ENCODE measurements at regions not wholly inside any gene's neighbourhood (a gene's known extent, or its start where the extent isn't known, plus 50 kb on each side); places are given as distances from the start of the nearest gene placed in this dataset.

- H3K4me1 ChIP-seq (ENCODE audit: insufficient read depth, low read length): no peaks in the 10 kb centered on the region
- FAIRE-seq: no peak
- 0% methylated on average over 1 of the region's 1 CpG for WGBS (ENCODE audit: low lambda C conversion rate)
These were observed 339.6 kb upstream of the DCC start for GRCh38 chr18:52000435-52000834.

GRCh38 chr18:52001106-52001505 is 338.9 kb upstream of the DCC start:
- no peaks in the 10 kb centered on the region for H4K20me1 ChIP-seq (ENCODE audit: insufficient read depth, low read length)
- no peaks in the 10 kb centered on the region; a peak in 1 of 5 replicates for H3K27me3 ChIP-seq (ENCODE audit: control insufficient read depth in 1 of 2, insufficient read depth in 2 of 2, low read length in 2 of 2)
- no peak overlapping the region for H3K4me3 ChIP-seq (replicated peaks in 1 of 3; ENCODE audit: insufficient read depth in 1 of 3, low read depth in 2 of 3, low read length in 3 of 3)
- H3K79me2 ChIP-seq (ENCODE audit: insufficient read depth, low read length): no peaks in the 10 kb centered on the region
- ChIA-PET CTCF (ENCODE audit: low intra/inter-chr PET ratio, low total read pairs) (no interaction called here), POLR2A (no interaction called here)
- H3K4me2 ChIP-seq (ENCODE audit: low read depth, low read length): no peak overlapping the region
- H3K9me3 ChIP-seq (ENCODE audit: low read length): peaks cover 9% of the 10 kb centered on the region
- no peak overlapping the region for H3K27ac ChIP-seq (ENCODE audit: extremely low read length, insufficient read depth, low read length)
- intact Hi-C loops (cut with micrococcal nuclease; ENCODE audit: unreplicated experiment) (no loop called here), in situ Hi-C loops (cut with HindIII; ENCODE audit: extremely low pct_ligation_motif_present, low pct_unique_long_range_greater_than_20kb) (no loop called here)
- FAIRE-seq (no peak), DNase-seq (ENCODE audit: low spot score) (no peak), ATAC-seq (no peak)
- H3K4me1 ChIP-seq (ENCODE audit: insufficient read depth, low read length): no peaks in the 10 kb centered on the region
- WGBS (ENCODE audit: low lambda C conversion rate): 0% methylated on average over 1 of the region's 1 CpG
- H3K9ac ChIP-seq (ENCODE audit: insufficient read depth, low read depth, low read length): no peak overlapping the region
- H3K36me3 ChIP-seq (replicated peaks in 1 of 2; ENCODE audit: control insufficient read depth in 1 of 2, insufficient read depth in 2 of 2, low read length in 2 of 2): no peaks in the 10 kb centered on the region
- H2AFZ ChIP-seq (ENCODE audit: low read length): no peak overlapping the region
- BruUV-seq (replicated peaks): no TSS peak
- TF ChIP-seq ZNF333 (CRISPR knock-in tag; IDR thresholded peaks at IDR 0.05; ENCODE audit: borderline replicate concordance): no peak
- no peak for TF ChIP-seq ZMAT5 (CRISPR knock-in tag; IDR thresholded peaks at IDR 0.05; ENCODE audit: borderline replicate concordance, low read depth)
- no peak for TF ChIP-seq ZNF660 (CRISPR knock-in tag; IDR thresholded peaks at IDR 0.05; ENCODE audit: borderline replicate concordance, low read depth)
- no peak for TF ChIP-seq ZSCAN21 (CRISPR knock-in tag; IDR thresholded peaks at IDR 0.05; ENCODE audit: borderline replicate concordance)
- no peak for TF ChIP-seq HNRNPL (IDR thresholded peaks at IDR 0.05; ENCODE audit: low read depth, low read length)
- TF ChIP-seq ZNF224 (CRISPR knock-in tag; IDR thresholded peaks at IDR 0.05): no peak
- TF ChIP-seq BCL3 (CRISPR knock-in tag; IDR thresholded peaks at IDR 0.05): no peak
- no peak for TF ChIP-seq ZNF607 (CRISPR knock-in tag; IDR thresholded peaks at IDR 0.05; ENCODE audit: borderline replicate concordance)
- TF ChIP-seq PLRG1 (conservative IDR thresholded peaks at IDR 0.05): no peak
- TF ChIP-seq ZNF747 (CRISPR knock-in tag; IDR thresholded peaks at IDR 0.05; ENCODE audit: borderline replicate concordance): no peak
- no peak for TF ChIP-seq ZNF577 (CRISPR knock-in tag; IDR thresholded peaks at IDR 0.05; ENCODE audit: borderline replicate concordance, low read depth)
- TF ChIP-seq TOPORS (CRISPR knock-in tag; IDR thresholded peaks at IDR 0.05): no peak

More at GRCh38 chr18:52000435-52000834, 339.6 kb upstream of the DCC start:
- H3K27ac ChIP-seq (ENCODE audit: extremely low read length, insufficient read depth, low read length): no peak overlapping the region
- no peaks in the 10 kb centered on the region for H4K20me1 ChIP-seq (ENCODE audit: insufficient read depth, low read length)
- ChIA-PET CTCF (ENCODE audit: low intra/inter-chr PET ratio, low total read pairs) (no interaction called here), POLR2A (no interaction called here)
- in situ Hi-C loops (cut with HindIII; ENCODE audit: extremely low pct_ligation_motif_present, low pct_unique_long_range_greater_than_20kb) (no loop called here), intact Hi-C loops (cut with micrococcal nuclease; ENCODE audit: unreplicated experiment) (no loop called here)
- TF ChIP-seq PATZ1 (CRISPR knock-in tag; IDR thresholded peaks at IDR 0.05) (no peak), ZNF75D (CRISPR knock-in tag; IDR thresholded peaks at IDR 0.05; ENCODE audit: borderline replicate concordance) (no peak), KDM1A (CRISPR knock-in tag; IDR thresholded peaks at IDR 0.05) (no peak)
- H3K36me3 ChIP-seq (replicated peaks in 1 of 2; ENCODE audit: control insufficient read depth in 1 of 2, insufficient read depth in 2 of 2, low read length in 2 of 2): no peaks in the 10 kb centered on the region
- H3K79me2 ChIP-seq (ENCODE audit: insufficient read depth, low read length): no peaks in the 10 kb centered on the region
- BruUV-seq (replicated peaks): no TSS peak
- no peak overlapping the region for H2AFZ ChIP-seq (ENCODE audit: low read length)
- no peak overlapping the region for H3K9ac ChIP-seq (ENCODE audit: insufficient read depth, low read depth, low read length)
- H3K4me2 ChIP-seq (ENCODE audit: low read depth, low read length): no peak overlapping the region
- DNase-seq (ENCODE audit: low spot score): no peak
- no peak for ATAC-seq
- no peak overlapping the region for H3K4me3 ChIP-seq (replicated peaks in 1 of 3; ENCODE audit: insufficient read depth in 1 of 3, low read depth in 2 of 3, low read length in 3 of 3)
- H3K9me3 ChIP-seq (ENCODE audit: low read length): peaks cover 6% of the 10 kb centered on the region
- no peaks in the 10 kb centered on the region; a peak in 1 of 5 replicates for H3K27me3 ChIP-seq (ENCODE audit: control insufficient read depth in 1 of 2, insufficient read depth in 2 of 2, low read length in 2 of 2)

Measured in HepG2 (cell line).